ENCODE measurements at regions not wholly inside any gene's neighbourhood (a gene's known extent, or its start where the extent isn't known, plus 50 kb on each side); places are given as distances from the start of the nearest gene placed in this dataset.

DNA sequence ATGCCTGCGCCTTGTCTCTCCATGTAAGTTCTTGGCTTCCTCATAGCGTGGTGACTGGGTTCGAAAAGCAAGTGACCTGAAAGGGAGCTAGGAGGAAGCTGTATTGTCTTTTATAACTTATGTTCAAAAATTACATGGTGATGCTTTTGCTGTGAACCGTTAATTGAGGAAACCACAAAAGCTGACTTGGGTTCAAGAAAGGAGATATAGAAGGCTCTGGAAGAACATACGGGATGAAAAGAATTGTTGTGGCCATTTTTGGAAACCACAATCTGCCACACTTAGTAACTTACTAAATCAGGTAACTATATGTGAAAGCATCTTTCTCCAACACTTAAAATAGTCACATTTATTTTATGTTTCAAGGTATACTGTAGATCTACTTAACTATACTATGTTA, 177.0 kb upstream of the RBMS1 start:
- TF ChIP-seq, protein P1, sequence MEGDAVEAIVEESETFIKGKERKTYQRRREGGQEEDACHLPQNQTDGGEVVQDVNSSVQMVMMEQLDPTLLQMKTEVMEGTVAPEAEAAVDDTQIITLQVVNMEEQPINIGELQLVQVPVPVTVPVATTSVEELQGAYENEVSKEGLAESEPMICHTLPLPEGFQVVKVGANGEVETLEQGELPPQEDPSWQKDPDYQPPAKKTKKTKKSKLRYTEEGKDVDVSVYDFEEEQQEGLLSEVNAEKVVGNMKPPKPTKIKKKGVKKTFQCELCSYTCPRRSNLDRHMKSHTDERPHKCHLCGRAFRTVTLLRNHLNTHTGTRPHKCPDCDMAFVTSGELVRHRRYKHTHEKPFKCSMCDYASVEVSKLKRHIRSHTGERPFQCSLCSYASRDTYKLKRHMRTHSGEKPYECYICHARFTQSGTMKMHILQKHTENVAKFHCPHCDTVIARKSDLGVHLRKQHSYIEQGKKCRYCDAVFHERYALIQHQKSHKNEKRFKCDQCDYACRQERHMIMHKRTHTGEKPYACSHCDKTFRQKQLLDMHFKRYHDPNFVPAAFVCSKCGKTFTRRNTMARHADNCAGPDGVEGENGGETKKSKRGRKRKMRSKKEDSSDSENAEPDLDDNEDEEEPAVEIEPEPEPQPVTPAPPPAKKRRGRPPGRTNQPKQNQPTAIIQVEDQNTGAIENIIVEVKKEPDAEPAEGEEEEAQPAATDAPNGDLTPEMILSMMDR (IDR thresholded peaks at IDR 0.05) = no peak

DNA sequence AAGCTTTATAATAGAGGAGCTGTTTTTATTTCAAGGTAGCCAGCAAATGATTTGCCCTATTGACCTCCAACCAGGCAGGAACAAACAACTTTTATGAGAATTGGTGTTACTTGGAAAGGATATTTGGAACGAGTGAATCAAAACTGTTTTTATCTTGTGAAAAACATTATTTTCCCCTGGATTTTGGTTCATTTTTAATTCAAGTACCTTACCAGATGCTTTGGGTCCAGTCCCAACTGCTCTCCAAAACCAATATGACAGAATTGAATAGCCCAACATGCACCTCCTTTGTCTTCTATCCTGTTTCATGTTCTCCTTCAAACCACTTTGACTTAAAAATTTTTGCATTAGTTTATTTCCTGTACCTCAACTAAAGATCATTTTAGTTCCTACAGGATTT, 178.6 kb upstream of the RBMS1 start:
- TF ChIP-seq, protein P1 (IDR thresholded peaks at IDR 0.05) = no peak

DNA sequence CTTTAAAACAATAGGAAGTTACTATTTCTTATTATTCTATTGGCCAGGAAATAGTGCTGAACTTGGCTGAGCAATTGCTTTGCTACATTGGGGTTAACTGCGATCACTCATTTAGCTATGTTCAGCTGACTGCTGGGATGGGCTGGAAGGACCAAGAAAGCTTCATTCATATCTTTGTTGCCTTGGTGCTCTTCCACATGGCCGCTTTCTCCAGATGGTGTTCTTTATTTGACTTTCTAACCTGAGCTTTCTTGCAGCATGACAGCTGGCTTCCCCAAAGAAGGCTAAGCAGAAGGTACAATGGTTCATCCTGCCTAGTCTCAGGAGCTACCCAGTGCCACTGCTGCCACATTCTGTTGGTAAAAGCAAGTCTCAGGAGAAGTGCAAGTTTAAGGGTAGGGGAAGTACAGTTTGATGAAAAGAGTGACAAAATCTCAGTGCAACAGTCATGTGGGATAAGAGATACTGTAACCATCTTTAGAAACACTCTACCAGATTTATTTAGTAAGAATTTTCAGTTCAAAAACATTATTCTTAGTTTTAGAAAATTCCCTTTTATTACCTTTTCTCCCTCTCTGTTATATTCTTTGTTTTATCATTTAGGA, 180.6 kb upstream of the RBMS1 start:
- TF ChIP-seq, protein P1 (IDR thresholded peaks at IDR 0.05) = no peak

DNA sequence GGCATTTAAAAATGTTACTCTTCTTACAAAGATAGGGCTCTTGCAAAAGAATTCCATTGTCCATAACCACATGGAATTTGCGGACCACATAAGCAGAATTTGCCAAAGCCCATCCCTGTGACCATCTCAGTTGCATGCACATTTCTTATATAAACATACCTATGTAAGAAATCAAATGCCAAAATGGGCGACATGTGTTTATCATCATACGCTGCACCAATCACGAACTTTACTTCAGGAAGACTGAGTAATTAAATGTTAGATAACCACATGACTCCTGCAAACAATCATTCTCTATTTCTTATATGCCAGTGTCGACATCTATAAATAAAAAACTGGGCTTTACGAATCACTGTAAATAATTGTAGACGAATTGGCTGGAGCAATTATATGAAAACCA, 186.1 kb upstream of the RBMS1 start:
- TF ChIP-seq, protein P1 (IDR thresholded peaks at IDR 0.05) = no peak

DNA sequence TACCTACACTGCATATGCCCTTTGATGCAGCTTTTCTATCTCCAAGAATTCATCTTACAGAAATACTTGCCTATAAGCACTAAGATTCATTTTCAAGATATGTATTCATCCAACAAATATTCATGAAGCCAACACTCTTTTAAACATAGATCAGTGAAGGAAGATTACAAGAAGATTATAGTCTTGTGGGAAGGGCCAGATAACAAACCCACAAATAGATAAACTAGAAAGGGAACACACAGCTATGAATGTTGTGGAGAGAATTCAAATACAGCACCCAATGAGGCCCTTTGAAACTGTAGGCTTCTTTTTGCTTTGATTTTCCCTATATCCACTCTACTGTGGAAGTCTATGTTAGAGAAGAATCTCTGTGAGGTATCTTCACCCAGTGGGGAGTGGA, 186.7 kb upstream of the RBMS1 start:
- TF ChIP-seq, protein P1 (IDR thresholded peaks at IDR 0.05) = no peak

DNA sequence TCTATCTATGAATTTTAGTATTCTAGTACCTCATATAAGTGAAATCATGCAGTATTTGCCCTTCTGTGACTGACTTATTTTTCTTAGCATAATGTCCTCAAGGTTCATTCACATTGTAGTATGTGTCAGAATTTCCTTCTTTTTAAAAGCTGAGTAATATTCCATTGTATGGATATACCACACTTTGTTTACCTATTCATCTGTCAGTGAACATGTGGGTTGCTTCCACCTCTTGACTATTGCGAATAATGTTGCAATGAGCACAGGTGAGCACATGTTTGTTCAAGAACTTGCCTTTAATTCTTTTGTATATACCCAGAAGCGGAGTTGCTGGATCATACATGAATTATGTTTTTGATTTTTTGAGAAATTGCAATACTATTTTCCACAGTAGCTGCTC, 187.4 kb upstream of the RBMS1 start:
- TF ChIP-seq, protein P1 (IDR thresholded peaks at IDR 0.05) = no peak

DNA sequence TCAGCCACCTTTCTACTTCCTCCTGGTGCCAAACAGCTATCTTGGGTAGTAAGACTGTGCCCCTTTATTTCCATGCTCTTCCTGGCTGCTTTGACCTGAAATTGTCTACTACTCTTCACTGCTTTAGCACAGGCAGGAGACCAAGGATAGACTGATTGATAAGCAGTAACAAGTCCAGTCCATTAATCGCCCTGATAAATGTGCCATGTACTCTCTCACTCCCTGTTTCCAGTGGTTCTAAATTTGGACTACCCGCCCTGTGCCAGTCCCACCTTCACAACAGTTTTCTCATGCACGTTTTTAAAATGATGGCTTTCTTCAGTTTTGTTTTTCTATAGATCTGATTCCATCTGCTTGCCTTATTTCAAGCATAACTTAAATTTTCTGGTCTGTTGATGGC, 189.6 kb upstream of the RBMS1 start:
- TF ChIP-seq, protein P1 (IDR thresholded peaks at IDR 0.05) = no peak

DNA sequence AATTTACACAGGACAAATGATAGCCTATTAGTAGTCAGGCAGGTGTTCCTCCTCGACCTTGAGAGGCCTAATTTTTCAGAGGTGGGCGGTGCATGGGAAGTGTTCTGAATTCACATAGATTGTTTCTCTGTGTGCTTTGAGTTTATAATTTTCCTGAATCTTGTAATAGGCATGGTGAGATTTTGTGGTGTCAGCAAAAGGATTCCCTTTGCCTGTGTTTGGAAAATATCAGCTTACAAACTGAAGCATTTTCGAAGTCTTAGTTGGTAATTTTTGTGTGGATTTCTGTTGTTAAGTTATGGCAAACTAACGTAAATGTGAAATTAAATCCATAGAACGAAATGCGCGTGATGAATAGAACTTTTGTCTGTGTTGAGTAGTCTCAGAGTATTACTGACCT, 194.0 kb upstream of the RBMS1 start:
- TF ChIP-seq, protein P1 (IDR thresholded peaks at IDR 0.05) = no peak

Data from LNCAP (cell line).